ENCODE measurements at regions not wholly inside any gene's neighbourhood (a gene's known extent, or its start where the extent isn't known, plus 50 kb on each side); places are given as distances from the start of the nearest gene placed in this dataset.
"Not testable (repeated sequence)": the region's sequence is repeated elsewhere in the genome, so short reads cannot be mapped to it uniquely, and the experiment has no call there.

- Histone ChIP-seq H3K36me3 (ENCODE audit: insufficient read depth, low read length) (no peaks in the 10 kb centered on the region), H3K9ac (ENCODE audit: low read depth, low read length) (no peak overlapping the region), H3K4me1 (ENCODE audit: insufficient read depth, low read length) (no peaks in the 10 kb centered on the region), H3K9me3 (ENCODE audit: control insufficient read depth, insufficient read depth, low read length) (no peaks in the 10 kb centered on the region)
Observed at GRCh38 chr6:86723151-86723550, 214.2 kb upstream of the HTR1E start.

GRCh38 chr6:86722131-86722530 is 215.2 kb upstream of the HTR1E start:
- Histone ChIP-seq H3K9ac (ENCODE audit: low read depth, low read length) (no peak overlapping the region), H3K9me3 (ENCODE audit: control insufficient read depth, insufficient read depth, low read length) (no peaks in the 10 kb centered on the region), H3K36me3 (ENCODE audit: insufficient read depth, low read length) (no peaks in the 10 kb centered on the region), H3K4me1 (ENCODE audit: insufficient read depth, low read length) (no peaks in the 10 kb centered on the region)

- Histone ChIP-seq H3K4me1 (ENCODE audit: insufficient read depth, low read length) (peaks cover 7% of the 10 kb centered on the region; the same call in 1 of the 2 replicates), H3K9ac (ENCODE audit: low read depth, low read length) (no peak overlapping the region), H3K9me3 (ENCODE audit: control insufficient read depth, insufficient read depth, low read length) (no peaks in the 10 kb centered on the region), H3K36me3 (ENCODE audit: insufficient read depth, low read length) (no peaks in the 10 kb centered on the region)
Observed at GRCh38 chr6:86715676-86716075, 221.7 kb upstream of the HTR1E start.

- no peak overlapping the region for H3K9ac ChIP-seq (ENCODE audit: low read depth, low read length)
- H3K4me1 ChIP-seq (ENCODE audit: insufficient read depth, low read length) = peaks cover 7% of the 10 kb centered on the region; the same call in 1 of the 2 replicates
- H3K36me3 ChIP-seq (ENCODE audit: insufficient read depth, low read length) = no peaks in the 10 kb centered on the region
- no peaks in the 10 kb centered on the region for H3K9me3 ChIP-seq (ENCODE audit: control insufficient read depth, insufficient read depth, low read length)
Observed at GRCh38 chr6:86712039-86712438, 225.3 kb upstream of the HTR1E start.

GRCh38 chr6:86707545-86708120 is 229.7 kb upstream of the HTR1E start:
- Histone ChIP-seq H3K9ac (ENCODE audit: low read depth, low read length) (no peak overlapping the region), H3K9me3 (ENCODE audit: control insufficient read depth, insufficient read depth, low read length) (no peaks in the 10 kb centered on the region), H3K4me1 (ENCODE audit: insufficient read depth, low read length) (peaks cover 7% of the 10 kb centered on the region; the same call in 1 of the 2 replicates), H3K36me3 (ENCODE audit: insufficient read depth, low read length) (no peaks in the 10 kb centered on the region)

GRCh38 chr6:86706449-86706848 is 230.9 kb upstream of the HTR1E start:
- Histone ChIP-seq H3K9me3 (ENCODE audit: control insufficient read depth, insufficient read depth, low read length) (no peaks in the 10 kb centered on the region), H3K9ac (ENCODE audit: low read depth, low read length) (no peak overlapping the region), H3K4me1 (ENCODE audit: insufficient read depth, low read length) (no peaks in the 10 kb centered on the region), H3K36me3 (ENCODE audit: insufficient read depth, low read length) (no peaks in the 10 kb centered on the region)

GRCh38 chr6:86701228-86701627 is 236.1 kb upstream of the HTR1E start:
- not testable (repeated sequence) for H3K36me3 ChIP-seq (ENCODE audit: insufficient read depth, low read length); H3K9me3 ChIP-seq (ENCODE audit: control insufficient read depth, insufficient read depth, low read length); H3K4me1 ChIP-seq (ENCODE audit: insufficient read depth, low read length); H3K9ac ChIP-seq (ENCODE audit: low read depth, low read length)

GRCh38 chr6:86686496-86686895 is 250.8 kb upstream of the HTR1E start:
- Histone ChIP-seq H3K9me3 (ENCODE audit: control insufficient read depth, insufficient read depth, low read length) (no peaks in the 10 kb centered on the region), H3K4me1 (ENCODE audit: insufficient read depth, low read length) (no peaks in the 10 kb centered on the region), H3K9ac (ENCODE audit: low read depth, low read length) (no peak overlapping the region), H3K36me3 (ENCODE audit: insufficient read depth, low read length) (no peaks in the 10 kb centered on the region)

GRCh38 chr6:86685230-86685797 is 252.0 kb upstream of the HTR1E start:
- H3K9ac ChIP-seq (ENCODE audit: low read depth, low read length) = no peak overlapping the region
- H3K4me1 ChIP-seq (ENCODE audit: insufficient read depth, low read length) = no peaks in the 10 kb centered on the region
- no peaks in the 10 kb centered on the region for H3K36me3 ChIP-seq (ENCODE audit: insufficient read depth, low read length)
- H3K9me3 ChIP-seq (ENCODE audit: control insufficient read depth, insufficient read depth, low read length) = no peaks in the 10 kb centered on the region

- Histone ChIP-seq H3K4me1 (ENCODE audit: insufficient read depth, low read length) (no peaks in the 10 kb centered on the region), H3K36me3 (ENCODE audit: insufficient read depth, low read length) (no peaks in the 10 kb centered on the region), H3K9me3 (ENCODE audit: control insufficient read depth, insufficient read depth, low read length) (no peaks in the 10 kb centered on the region), H3K9ac (ENCODE audit: low read depth, low read length) (no peak overlapping the region)
Observed at GRCh38 chr6:86683132-86683908, 254.0 kb upstream of the HTR1E start.

GRCh38 chr6:86682297-86682696 is 255.0 kb upstream of the HTR1E start:
- Histone ChIP-seq H3K4me1 (ENCODE audit: insufficient read depth, low read length) (no peaks in the 10 kb centered on the region), H3K36me3 (ENCODE audit: insufficient read depth, low read length) (no peaks in the 10 kb centered on the region), H3K9me3 (ENCODE audit: control insufficient read depth, insufficient read depth, low read length) (no peaks in the 10 kb centered on the region), H3K9ac (ENCODE audit: low read depth, low read length) (no peak overlapping the region)

- H3K9me3 ChIP-seq (ENCODE audit: control insufficient read depth, insufficient read depth, low read length); H3K9ac ChIP-seq (ENCODE audit: low read depth, low read length); H3K36me3 ChIP-seq (ENCODE audit: insufficient read depth, low read length); H3K4me1 ChIP-seq (ENCODE audit: insufficient read depth, low read length): not testable (repeated sequence)
Observed at GRCh38 chr6:86681140-86681539, 256.2 kb upstream of the HTR1E start.

GRCh38 chr6:86672125-86672524 is 265.2 kb upstream of the HTR1E start:
- not testable (repeated sequence) for H3K9ac ChIP-seq (ENCODE audit: low read depth, low read length); H3K4me1 ChIP-seq (ENCODE audit: insufficient read depth, low read length); H3K9me3 ChIP-seq (ENCODE audit: control insufficient read depth, insufficient read depth, low read length); H3K36me3 ChIP-seq (ENCODE audit: insufficient read depth, low read length)

- Histone ChIP-seq H3K9ac (ENCODE audit: low read depth, low read length) (no peak overlapping the region), H3K36me3 (ENCODE audit: insufficient read depth, low read length) (no peaks in the 10 kb centered on the region), H3K4me1 (ENCODE audit: insufficient read depth, low read length) (no peaks in the 10 kb centered on the region), H3K9me3 (ENCODE audit: control insufficient read depth, insufficient read depth, low read length) (no peaks in the 10 kb centered on the region)
Observed at GRCh38 chr6:86657192-86657591, 280.1 kb upstream of the HTR1E start.

- Histone ChIP-seq H3K4me1 (ENCODE audit: insufficient read depth, low read length) (no peaks in the 10 kb centered on the region), H3K36me3 (ENCODE audit: insufficient read depth, low read length) (no peaks in the 10 kb centered on the region), H3K9me3 (ENCODE audit: control insufficient read depth, insufficient read depth, low read length) (no peaks in the 10 kb centered on the region), H3K9ac (ENCODE audit: low read depth, low read length) (no peak overlapping the region)
Observed at GRCh38 chr6:86629123-86629522, 308.2 kb upstream of the HTR1E start.

Data from ES-I3 (cell line).